GM21447 (cell line): ENCODE measurements at regions not wholly inside any gene's neighbourhood (a gene's known extent, or its start where the extent isn't known, plus 50 kb on each side); places are given as distances from the start of the nearest gene placed in this dataset.
"Not testable (repeated sequence)": the region's sequence is repeated elsewhere in the genome, so short reads cannot be mapped to it uniquely, and the experiment has no call there.

Experiments used
- ATAC-seq: cut with Tn5 transposase; IDR thresholded peaks from one replicate; pipeline ENCODE4 v1.9.1; 2021; ENCODE audit not compliant: unreplicated experiment

- ATAC-seq: no peak
These were observed 223.5 kb upstream of the PITRM1 start for GRCh38 chr10:3396116-3396515.

DNA sequence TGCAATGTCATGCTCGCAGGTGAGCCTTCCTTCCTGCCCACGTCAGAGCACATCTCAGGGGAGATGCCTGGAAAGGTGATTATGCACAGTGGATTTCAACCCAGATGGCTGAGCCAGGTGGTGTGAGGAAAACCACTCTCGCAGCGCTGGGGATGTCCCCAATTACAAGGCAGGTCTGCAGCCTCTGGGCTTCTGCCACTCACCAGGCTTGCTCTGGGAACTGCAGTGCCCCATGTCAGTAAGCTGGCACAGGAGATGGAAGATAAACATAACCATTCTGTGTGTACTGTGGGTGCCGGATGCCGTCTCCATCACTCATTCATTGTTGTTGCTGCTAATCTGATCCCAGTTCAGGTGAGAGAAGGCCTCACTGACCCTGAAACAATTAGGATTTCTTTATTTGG lies 222.9 kb upstream of the PITRM1 start:
- no peak for ATAC-seq

- ATAC-seq: no peak
These were observed 222.5 kb upstream of the PITRM1 start for GRCh38 chr10:3395041-3395440.

DNA sequence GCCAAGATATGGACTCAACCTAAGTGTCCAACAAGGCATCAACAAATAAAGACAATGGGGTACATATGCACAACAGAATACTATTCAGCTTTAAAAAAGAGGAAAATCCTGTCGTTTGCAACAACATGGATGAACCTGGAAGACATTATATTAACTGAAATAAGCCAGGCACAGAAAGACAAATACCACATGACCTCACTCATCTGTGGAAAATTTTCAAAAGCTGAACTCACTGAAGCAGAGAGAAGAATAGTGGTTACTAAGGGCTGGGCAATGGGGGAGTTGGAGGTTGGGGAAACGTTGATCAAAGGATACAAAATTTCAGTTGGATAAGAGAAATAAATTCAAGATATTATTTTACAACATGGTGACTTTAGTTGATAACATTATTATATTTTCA lies 221.4 kb upstream of the PITRM1 start:
- ATAC-seq: no peak

DNA sequence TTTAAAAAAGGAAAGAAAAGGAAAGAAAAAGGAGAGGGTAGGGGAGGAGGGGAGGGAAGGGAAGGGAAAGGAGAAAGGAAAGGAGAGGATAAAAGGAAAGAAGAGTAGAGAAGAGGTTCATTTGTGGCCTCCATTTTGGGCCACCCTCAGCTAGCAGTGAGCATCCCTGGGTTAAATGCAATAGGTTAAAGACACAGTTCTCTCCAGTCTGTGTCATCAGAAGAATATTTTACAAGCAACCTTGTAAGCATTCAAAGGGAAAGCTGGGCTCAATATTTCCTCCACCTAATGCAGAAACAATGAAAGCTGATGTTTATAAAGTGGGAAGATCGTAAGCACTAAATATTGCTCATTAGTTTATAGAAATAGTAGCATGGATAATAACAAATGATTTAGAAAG lies 219.1 kb upstream of the PITRM1 start:
- no peak for ATAC-seq

- ATAC-seq: no peak
These were observed 216.5 kb upstream of the PITRM1 start for GRCh38 chr10:3389130-3389529.

DNA sequence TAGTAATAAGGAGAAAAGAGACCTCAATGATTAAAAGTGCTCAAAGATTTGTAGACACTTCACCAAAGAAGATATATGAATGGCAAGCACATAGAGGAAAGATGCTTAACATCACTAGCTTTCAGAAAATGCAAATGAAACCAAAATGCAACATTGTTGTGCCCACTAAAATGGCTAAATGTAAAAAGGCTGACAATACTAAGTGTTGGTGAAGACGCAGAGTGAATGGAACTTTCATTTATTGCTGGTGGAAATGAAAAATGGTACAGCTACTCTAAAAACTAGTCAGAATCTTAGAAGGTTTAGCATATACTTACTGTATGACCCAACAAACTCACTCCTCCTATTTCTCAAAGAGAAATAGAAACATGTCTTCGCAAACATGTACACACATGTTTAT lies 212.9 kb upstream of the PITRM1 start:
- no peak for ATAC-seq

DNA sequence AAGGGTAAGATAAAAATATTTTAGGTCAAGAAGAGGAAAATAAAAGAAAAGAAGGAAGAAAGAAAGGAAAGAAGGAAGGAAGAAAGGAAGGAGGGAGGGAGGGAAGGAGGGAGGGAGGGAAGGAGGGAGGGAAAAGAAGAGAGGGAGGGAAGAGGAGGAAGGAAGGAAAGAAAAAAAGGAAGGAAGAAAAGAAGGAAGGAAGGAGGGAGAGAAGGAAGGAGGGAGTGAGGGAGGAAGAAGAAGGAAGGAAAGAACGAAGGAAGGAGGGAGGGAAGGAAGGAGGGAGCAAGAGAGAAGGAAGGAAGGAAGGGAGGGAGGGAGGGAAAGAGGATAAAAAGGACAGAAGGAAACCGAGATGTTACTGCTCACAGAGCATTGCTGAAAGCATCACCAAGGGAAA lies 209.5 kb upstream of the PITRM1 start:
- no peak for ATAC-seq

DNA sequence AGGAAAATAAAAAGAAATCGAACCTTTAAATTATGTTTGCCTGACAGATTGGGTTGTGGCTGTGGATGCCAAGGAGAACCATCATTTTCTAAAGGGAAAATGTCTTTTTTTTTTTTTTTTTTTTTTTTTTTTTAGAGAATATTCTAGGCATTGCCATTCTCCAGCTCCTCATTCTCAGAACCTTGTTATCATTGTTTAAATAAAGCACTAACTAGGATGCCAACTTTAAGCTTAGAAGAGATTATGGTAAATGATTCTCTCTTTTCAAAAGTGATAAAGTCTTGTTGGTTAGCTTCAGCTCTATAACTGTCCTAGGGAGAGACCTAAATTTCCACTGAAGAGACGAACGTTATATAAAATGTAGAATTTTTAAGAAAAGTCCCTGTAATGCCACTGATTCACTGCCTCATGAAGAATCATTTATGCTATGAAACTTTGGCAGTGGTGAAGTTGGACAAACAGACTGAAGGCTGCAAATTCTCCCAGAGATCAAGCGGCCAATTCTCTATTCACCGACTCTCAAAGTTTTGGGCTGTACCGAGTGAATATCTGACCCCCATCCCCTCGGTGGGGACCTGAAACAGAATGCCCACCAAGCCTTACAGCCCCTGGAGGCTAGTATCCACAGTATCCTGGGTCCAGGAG lies 207.9 kb upstream of the PITRM1 start:
- ATAC-seq: no peak

GRCh38 chr10:3376631-3377030 lies 204.0 kb upstream of the PITRM1 start:
- ATAC-seq: no peak

DNA sequence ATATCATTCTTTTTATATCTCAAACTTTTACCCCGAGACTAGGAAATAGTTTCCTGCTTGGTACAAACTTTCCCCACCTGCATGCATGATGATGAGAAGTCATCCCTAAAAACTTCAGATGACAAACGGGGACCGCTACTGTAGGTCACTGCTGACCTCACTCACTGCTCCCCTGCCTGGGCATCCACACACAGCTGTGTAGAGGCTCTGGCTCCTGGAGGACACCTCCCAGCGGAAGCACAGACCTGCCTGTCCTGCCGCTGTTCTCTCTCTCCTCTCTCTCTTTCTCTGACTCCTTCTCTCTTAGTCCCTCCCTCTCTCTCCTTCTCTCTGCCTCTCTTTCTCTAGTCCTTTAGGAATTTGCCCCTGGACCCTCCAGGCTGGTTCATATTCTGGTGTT lies 202.9 kb upstream of the PITRM1 start:
- no peak for ATAC-seq

GRCh38 chr10:3374914-3375313 lies 202.3 kb upstream of the PITRM1 start:
- no peak for ATAC-seq

- not testable (repeated sequence) for ATAC-seq
These were observed 200.9 kb upstream of the PITRM1 start for GRCh38 chr10:3373374-3374027.

GRCh38 chr10:3372281-3372680 lies 199.7 kb upstream of the PITRM1 start:
- no peak for ATAC-seq

DNA sequence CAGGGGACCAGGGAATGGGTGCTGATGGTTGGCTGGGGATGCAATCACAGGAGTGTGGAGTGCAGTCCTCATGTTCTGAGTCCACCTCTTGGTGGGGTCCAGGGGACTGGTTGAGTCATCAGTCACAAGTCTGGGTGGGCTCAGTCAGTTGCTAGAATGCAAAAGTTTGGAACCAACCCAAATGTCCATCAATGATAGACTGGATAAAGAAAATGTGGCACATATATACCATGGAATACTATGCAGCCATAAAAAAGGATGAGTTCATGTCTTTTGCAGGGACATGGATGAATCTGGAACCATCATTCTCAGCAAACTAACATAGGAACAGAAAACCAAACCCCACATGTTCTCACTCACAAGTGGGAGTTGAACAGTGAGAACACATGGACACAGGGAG lies 199.0 kb upstream of the PITRM1 start:
- not testable (repeated sequence) for ATAC-seq

DNA sequence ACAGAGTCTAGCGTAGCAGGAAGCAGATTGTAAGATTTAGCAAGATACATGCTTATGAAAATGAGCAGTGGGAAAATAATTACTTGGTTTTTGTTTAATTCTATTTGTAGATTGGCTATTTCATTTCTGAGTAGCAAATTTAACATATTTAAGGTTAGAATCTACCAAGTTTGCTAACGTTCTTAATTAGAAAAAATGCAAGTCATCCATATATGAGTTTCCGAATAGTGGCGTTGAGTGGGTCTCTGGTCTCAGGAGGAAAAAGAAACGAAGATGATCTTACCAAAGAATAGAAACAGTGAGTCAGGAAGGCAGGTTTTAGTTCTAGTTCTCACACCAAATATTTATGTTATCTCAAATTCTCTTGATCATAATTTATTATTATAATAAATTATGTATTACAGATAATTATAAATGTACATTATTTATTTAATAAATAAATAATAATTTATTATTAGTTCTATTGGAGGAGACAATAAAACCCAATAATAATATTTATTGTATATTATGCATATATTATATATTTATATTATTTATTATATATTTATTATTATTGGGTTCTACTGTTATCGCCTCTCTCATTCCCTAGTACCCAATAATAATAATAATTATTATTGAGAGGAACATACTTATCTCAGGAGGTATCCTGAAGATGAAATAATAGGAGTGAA lies 194.3 kb upstream of the PITRM1 start:
- no peak for ATAC-seq

GRCh38 chr10:3366043-3366442 lies 193.5 kb upstream of the PITRM1 start:
- no peak for ATAC-seq

DNA sequence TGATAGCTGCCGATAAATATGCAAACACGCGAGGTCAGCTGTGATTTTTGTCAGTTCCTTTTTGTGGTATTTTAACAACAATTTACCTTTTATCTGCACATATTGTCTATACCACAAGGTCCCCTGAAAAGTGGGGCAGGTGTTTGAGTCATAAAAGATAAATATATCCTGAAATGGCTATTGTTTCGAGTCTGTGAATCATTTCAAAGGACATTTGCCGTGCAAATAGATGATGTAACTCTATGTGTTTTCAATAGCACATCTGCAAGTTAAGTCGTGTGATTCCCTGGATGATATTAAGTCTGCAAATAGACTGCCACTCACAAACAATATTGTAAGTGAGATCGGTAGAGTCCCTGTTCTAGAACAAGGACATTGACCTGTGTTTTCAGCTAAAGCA lies 193.0 kb upstream of the PITRM1 start:
- no peak for ATAC-seq

DNA sequence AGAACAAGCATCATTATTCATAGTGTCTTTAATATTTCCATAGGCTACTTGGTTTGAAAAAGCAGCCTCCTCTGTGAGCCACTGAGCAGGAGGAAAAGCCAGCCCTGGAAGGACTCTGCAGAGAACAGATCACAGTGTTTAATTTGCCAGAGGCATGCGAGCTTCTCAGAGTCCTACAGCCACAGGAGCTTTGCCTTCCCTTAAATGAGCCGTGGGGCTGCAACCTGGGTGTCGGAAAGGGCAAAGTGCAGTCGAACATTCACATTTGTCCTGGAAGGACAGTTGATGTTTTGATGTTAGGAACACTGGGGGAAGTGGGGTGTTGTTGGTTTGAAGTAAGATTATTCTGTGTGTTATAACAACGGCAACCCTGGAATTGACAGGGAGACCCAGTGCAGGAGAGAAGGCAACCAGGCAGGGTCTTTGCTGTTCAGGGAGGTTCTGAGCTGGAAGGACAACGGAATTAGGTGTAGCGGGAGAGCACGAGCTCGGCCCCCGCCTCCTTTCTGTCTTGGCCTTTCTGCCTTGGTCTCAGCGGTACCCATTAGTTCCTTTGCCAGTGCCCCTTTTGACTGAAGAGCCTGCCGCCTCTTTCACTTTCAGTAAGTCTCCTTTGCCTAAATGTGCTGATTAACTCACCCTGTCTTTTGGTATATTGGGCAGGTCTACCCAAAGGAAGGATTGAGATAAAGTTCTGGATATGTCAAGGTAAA lies 192.3 kb upstream of the PITRM1 start:
- no peak for ATAC-seq

- ATAC-seq: no peak
These were observed 190.9 kb upstream of the PITRM1 start for GRCh38 chr10:3363311-3364045.

GRCh38 chr10:3362394-3362793 lies 189.8 kb upstream of the PITRM1 start:
- ATAC-seq: no peak
